Suppressor macrophage (primary cell): ENCODE measurements at regions not wholly inside any gene's neighbourhood (a gene's known extent, or its start where the extent isn't known, plus 50 kb on each side); places are given as distances from the start of the nearest gene placed in this dataset.

ENCODE experiments used
- DNase-seq, 4 experiments: peaks; one replicate each; pipeline ENCODE4 v3.0.0-alpha.2; 2020 to 2022

DNA sequence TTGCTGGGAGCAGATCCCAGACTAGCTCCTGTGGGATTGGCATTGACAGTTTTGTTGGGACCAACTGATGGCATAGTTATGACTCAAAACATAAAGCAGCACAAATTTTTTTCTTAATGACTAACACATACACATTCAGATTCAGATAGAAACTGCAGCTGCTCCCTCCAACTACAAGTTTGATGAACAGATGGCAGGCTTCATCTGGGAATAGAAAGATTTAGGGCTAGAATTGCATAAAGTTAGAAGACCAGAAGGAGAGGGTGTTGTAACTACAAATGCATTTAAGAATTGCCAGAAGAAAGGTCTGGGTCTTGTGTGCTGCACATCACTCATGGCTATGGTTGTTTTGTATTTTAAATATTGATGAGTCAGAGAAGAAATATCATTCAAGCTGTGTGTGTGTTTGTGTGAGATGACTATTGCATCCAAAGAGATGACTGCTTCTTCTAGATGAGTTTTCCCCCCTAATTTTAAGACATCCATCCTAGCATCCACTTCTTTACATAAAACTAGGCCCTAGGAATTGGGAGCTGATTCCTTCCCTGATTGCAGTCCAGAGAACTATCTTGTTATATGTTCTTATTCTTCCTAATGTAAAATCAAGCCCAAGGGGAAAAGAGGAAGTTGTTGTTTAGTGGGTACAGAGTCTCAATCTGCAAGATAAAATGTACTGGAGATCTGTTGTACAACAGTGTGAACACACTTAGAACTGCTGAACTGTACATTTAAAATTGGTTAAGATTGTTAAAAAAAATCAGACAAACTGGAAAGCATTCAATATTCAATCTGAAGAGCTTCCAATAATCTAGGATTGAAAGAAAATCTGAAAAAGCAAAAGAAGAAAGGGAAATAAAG is 175.1 kb downstream of the PARM1 start:
- DNase-seq = no peak

GRCh38 chr4:75102787-75103085 is 169.8 kb downstream of the PARM1 start:
- no peak for DNase-seq

GRCh38 chr4:75101906-75102786 is 169.2 kb downstream of the PARM1 start:
- DNase-seq = peak in 1 of 4 experiments; percentile 1
